ENCODE measurements at regions not wholly inside any gene's neighbourhood (a gene's known extent, or its start where the extent isn't known, plus 50 kb on each side); places are given as distances from the start of the nearest gene placed in this dataset.

DNA sequence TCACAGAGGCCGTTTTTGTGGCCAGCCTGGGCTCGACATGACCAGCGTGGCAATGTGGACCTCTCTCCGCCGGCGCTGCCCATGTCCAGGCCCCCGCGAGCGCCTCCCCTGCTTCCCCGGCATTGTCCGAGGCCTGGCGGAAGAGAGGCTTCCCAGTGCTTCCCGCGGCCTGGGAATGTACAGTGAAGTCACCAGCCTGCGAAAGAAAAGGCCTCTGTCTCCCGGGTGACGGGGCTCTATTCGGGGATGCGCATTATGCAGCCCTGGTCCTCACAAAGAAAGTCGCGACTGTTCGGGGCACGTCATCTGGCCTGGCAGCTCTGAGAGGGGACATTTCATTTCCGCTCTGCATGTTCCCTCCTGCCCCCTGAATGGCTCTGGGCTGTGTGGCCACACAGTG, 109.2 kb upstream of the AGAP1 start:
- in situ Hi-C loops (cut with MboI; ENCODE audit: low sequenced_read_pairs) = no loop called here

DNA sequence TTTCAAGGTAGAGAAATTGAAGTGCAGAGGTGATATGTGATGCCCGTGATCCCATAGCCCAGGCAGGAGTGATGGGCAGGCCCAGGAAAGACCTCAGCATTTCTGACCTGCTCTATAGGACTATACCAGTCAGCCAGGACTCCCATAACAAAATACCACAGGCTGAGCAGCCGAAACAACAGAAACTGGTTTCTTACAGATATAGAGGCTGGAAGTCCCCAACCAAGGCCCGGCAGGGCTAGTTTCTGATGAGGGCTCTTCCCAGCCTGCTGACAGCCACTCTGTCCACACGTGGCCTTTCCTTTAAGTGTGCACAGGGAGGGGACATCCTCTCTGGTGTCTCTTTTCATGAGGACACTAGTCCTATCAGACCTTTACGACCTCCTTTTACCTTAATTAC, 104.2 kb upstream of the AGAP1 start:
- in situ Hi-C loops (cut with MboI; ENCODE audit: low sequenced_read_pairs) = no loop called here

DNA sequence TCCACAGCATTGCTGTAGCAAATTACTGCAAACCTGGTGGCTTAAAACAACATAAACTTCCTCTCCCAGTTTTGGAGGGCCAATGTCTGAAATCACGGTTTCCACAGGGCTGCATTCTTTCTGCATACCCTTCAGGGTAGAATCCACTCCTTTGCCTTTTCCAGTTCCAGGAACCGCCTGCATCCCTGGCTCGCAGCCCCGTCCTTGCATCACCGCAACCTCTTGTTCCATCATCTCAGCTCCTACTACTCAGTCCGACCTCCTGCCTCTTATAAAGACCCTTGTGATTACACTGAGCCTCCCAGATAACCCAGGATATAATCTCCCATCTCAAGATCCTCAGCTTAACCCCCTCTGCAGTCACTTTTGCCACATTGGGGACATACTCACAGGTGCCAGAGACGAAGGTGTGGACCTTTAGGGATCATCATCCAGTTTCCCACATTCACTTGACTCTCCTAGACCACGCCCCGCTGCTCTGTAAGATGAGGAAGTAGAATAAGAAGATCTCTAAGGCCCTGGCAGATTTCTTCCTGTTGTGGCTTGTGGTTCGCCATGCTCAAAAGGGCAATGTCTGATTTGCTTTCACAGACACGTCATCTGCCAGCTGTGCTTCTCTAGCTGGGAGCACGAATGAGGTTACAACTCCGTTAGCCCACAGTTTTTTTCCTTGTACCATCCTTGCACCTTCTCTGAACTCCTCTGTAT, 103.6 kb upstream of the AGAP1 start:
- in situ Hi-C loops (cut with MboI; ENCODE audit: low sequenced_read_pairs) = no loop called here

- in situ Hi-C loops (cut with MboI; ENCODE audit: low sequenced_read_pairs) = no loop called here
Observed at GRCh38 chr2:235390816-235391194, 103.0 kb upstream of the AGAP1 start.

- in situ Hi-C loops (cut with MboI; ENCODE audit: low sequenced_read_pairs) = no loop called here
Observed at GRCh38 chr2:235391921-235392615, 101.8 kb upstream of the AGAP1 start.

- in situ Hi-C loops (cut with MboI; ENCODE audit: low sequenced_read_pairs) = no loop called here
Observed at GRCh38 chr2:235394278-235394828, 99.5 kb upstream of the AGAP1 start.

- in situ Hi-C loops (cut with MboI; ENCODE audit: low sequenced_read_pairs) = no loop called here
Observed at GRCh38 chr2:235396071-235396846, 97.6 kb upstream of the AGAP1 start.

DNA sequence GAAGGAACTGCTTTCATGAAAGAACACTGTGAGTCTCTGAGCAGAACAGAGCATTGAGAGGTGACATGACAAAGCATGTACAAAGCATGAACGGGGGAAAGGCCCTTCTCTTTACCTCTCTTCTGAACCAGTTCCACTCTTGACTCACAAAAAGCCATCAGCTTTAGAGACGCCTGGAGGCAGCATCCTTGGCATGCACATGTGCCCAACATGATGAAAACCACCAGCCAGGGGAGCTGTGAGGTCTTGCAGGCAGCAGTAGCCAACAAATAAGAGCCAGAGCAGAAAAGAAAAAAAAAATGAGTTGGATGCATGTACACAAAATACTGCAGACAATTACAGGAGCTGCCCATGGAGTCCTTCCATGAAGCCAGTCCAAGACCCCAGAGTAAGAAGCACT, 95.5 kb upstream of the AGAP1 start:
- in situ Hi-C loops (cut with MboI; ENCODE audit: low sequenced_read_pairs) = no loop called here

DNA sequence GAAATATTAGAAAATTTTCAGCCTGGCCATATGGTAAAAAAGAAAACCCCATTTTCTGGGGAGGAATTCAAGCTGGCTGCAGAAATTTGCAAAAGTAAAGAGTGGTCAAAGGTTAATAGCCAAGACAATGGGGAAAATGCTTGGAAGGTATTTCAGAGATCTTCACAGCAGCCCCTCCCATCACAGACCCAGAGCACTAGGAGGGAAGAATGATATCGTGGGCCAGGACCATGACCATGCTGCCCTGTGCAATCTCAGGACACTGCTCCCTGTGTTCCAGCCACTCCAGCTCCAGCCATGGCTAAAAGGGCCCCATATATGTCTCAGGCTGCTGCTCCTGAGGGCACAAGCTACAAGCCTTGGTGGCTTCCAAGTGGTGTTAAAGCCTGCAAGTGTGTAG, 93.9 kb upstream of the AGAP1 start:
- in situ Hi-C loops (cut with MboI; ENCODE audit: low sequenced_read_pairs) = no loop called here

- in situ Hi-C loops (cut with MboI; ENCODE audit: low sequenced_read_pairs) = no loop called here
Observed at GRCh38 chr2:235402422-235402821, 91.4 kb upstream of the AGAP1 start.

DNA sequence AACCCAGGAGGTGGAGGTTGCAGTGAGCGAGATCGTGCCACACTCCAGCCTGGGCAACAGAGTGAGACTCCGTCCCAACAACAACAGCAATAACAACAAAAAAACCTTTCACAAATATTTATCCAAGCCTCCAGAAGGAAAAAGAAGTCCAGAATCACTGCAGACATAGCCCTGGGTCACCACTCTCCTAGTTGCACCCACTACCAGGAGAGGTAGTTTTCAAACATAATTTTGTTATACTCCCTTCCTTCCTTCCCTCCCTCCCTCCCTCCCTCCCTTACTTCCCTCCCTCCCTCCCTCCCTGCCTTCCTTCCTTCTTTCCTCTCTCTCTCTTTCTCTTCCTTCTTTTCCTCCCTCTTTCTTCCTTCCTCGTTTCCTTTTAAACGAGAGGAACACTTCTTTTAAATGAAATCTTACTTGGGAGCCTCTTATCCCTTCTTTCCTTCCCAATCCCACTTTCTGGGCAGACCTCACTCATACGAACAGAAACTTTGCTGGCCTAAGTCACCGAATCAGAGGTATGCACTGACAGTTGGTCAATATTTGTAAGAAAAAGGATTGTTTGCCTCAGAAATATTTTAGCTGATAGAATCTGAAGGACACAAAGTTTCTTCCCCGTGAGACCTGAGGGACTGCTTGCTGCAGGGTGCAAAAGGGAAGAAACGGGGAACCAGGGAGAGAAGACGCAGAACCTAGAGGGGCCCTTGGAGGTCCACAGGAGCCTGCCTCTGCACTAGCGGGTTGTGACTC, 88.1 kb upstream of the AGAP1 start:
- in situ Hi-C loops (cut with MboI; ENCODE audit: low sequenced_read_pairs) = no loop called here

DNA sequence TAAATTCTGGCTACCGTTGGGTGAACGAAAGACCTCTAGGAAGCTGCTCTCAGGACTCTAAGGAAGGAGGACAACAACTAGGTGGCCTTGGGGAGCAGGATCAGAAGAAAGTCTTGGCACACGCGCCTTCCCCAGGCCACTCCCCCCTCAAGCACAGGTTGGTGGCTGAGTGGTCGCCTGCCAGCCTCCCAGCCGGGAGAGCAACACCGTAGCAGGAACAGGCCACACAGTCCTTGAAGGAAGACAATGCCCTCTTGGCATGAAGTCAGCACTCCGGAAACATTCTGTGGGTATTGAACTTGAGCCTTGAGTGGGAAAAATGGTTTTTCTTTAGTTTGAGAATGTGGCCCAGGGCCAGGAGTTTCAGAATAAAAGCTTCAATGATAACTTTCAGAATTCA, 87.4 kb upstream of the AGAP1 start:
- in situ Hi-C loops (cut with MboI; ENCODE audit: low sequenced_read_pairs) = no loop called here

GRCh38 chr2:235411905-235412485, 81.8 kb upstream of the AGAP1 start:
- in situ Hi-C loops (cut with MboI; ENCODE audit: low sequenced_read_pairs) = no loop called here

- in situ Hi-C loops (cut with MboI; ENCODE audit: low sequenced_read_pairs) = no loop called here
Observed at GRCh38 chr2:235413064-235413463, 80.8 kb upstream of the AGAP1 start.

- in situ Hi-C loops (cut with MboI; ENCODE audit: low sequenced_read_pairs) = no loop called here
Observed at GRCh38 chr2:235414422-235414821, 79.4 kb upstream of the AGAP1 start.

GRCh38 chr2:235416858-235417499, 76.9 kb upstream of the AGAP1 start:
- in situ Hi-C loops (cut with MboI; ENCODE audit: low sequenced_read_pairs) = no loop called here

GRCh38 chr2:235418918-235419317, 74.9 kb upstream of the AGAP1 start:
- in situ Hi-C loops (cut with MboI; ENCODE audit: low sequenced_read_pairs) = no loop called here

GRCh38 chr2:235419996-235420395, 73.8 kb upstream of the AGAP1 start:
- in situ Hi-C loops (cut with MboI; ENCODE audit: low sequenced_read_pairs) = no loop called here

- in situ Hi-C loops (cut with MboI; ENCODE audit: low sequenced_read_pairs) = no loop called here
Observed at GRCh38 chr2:235421618-235422017, 72.2 kb upstream of the AGAP1 start.

Data from HL-60/S4 treated with retinoic acid at 250 ng/mL for 4 days and 3 days (cell line).